Mesendoderm (in vitro differentiated cells): ENCODE measurements at regions not wholly inside any gene's neighbourhood (a gene's known extent, or its start where the extent isn't known, plus 50 kb on each side); places are given as distances from the start of the nearest gene placed in this dataset.
"Not testable (repeated sequence)": the region's sequence is repeated elsewhere in the genome, so short reads cannot be mapped to it uniquely, and the experiment has no call there.

Experiments
- DNase-seq: peaks from one replicate; pipeline ENCODE4 v3.0.0; 2013
- H2AK5ac ChIP-seq: 2 replicates; pipeline ENCODE4 v1.6.1; 2013; ENCODE audit warnings: low read length, inconsistent platforms
- H2BK120ac ChIP-seq: 2 replicates; pipeline ENCODE4 v1.6.1; 2013; ENCODE audit warnings: low read depth, mild to moderate bottlenecking, low read length, moderate library complexity, mixed read lengths
- H2BK15ac ChIP-seq: replicated peaks from 2 replicates; pipeline ENCODE4 v1.6.1; 2013; ENCODE audit warnings: low read depth, mild to moderate bottlenecking, moderate library complexity
- H2BK5ac ChIP-seq: 2 replicates; pipeline ENCODE4 v1.6.1; 2013; ENCODE audit warnings: low read length, inconsistent platforms
- H3K18ac ChIP-seq: 2 replicates; pipeline ENCODE4 v1.6.1; 2013; ENCODE audit warnings: mild to moderate bottlenecking, low read length, mixed read lengths
- H3K23ac ChIP-seq: one replicate; pipeline ENCODE4 v1.6.1; 2013; ENCODE audit warnings: low read length
- H3K27ac ChIP-seq: 2 replicates; pipeline ENCODE4 v1.5.1; 2013; ENCODE audit warnings: low read depth, mild to moderate bottlenecking, inconsistent platforms, low read length, moderate library complexity
- H3K27me3 ChIP-seq: 2 replicates; pipeline ENCODE4 v1.6.1; 2013; ENCODE audit warnings: low read length, control low read depth, mild to moderate bottlenecking, inconsistent platforms; ENCODE audit not compliant: insufficient read depth, poor library complexity
- H3K36me3 ChIP-seq: 2 replicates; pipeline ENCODE4 v1.6.1; 2013; ENCODE audit warnings: low read length, inconsistent platforms; ENCODE audit not compliant: control insufficient read depth, insufficient read depth
- H3K4ac ChIP-seq: one replicate; pipeline ENCODE4 v1.6.1; 2013; ENCODE audit warnings: low read depth, mild to moderate bottlenecking, low read length, moderate library complexity
- H3K4me1 ChIP-seq: 2 replicates; pipeline ENCODE4 v1.6.1; 2013; ENCODE audit warnings: low read depth, low read length, inconsistent platforms; ENCODE audit not compliant: control insufficient read depth
- H3K4me2 ChIP-seq: 2 replicates; pipeline ENCODE4 v1.6.1; 2013; ENCODE audit warnings: low read length
- H3K4me3 ChIP-seq: 2 replicates; pipeline ENCODE4 v1.5.1; 2013; ENCODE audit warnings: mild to moderate bottlenecking, low read length
- H3K56ac ChIP-seq: one replicate; pipeline ENCODE4 v1.6.1; 2013; ENCODE audit warnings: low read length
- H3K79me1 ChIP-seq: 2 replicates; pipeline ENCODE4 v1.6.1; 2013; ENCODE audit warnings: low read length, inconsistent platforms
- H3K79me2 ChIP-seq: 2 replicates; pipeline ENCODE4 v1.6.1; 2013; ENCODE audit warnings: mild to moderate bottlenecking, low read length; ENCODE audit not compliant: control insufficient read depth, insufficient read depth
- H3K9ac ChIP-seq: 2 replicates; pipeline ENCODE4 v1.6.1; 2013; ENCODE audit warnings: low read length, inconsistent platforms
- H4K5ac ChIP-seq: one replicate; pipeline ENCODE4 v1.6.1; 2013; ENCODE audit warnings: low read length
- H4K8ac ChIP-seq: one replicate; pipeline ENCODE4 v1.6.1; 2013; ENCODE audit warnings: low read depth, mild to moderate bottlenecking, control low read depth, low read length, moderate library complexity
- WGBS: extraction: QIAGEN DNeasy Blood & Tissue Kit; methylation state at CpG from one replicate; pipeline ENCODE4 v1.1.7; 2013; ENCODE audit warnings: low lambda C conversion rate, missing lambda C conversion rate; ENCODE audit not compliant: insufficient coverage; ENCODE audit errors: extremely low coverage; 5-methylcytosine and 5-hydroxymethylcytosine counted together

- WGBS = no CpG with 5 or more reads among the region's 1 CpG
- no peaks in the 10 kb centered on the region for H3K79me1 ChIP-seq
- H2BK5ac ChIP-seq = no peak overlapping the region
- no peak overlapping the region for H2BK15ac ChIP-seq
- H3K4me2 ChIP-seq = no peak overlapping the region
- no peak overlapping the region for H3K27ac ChIP-seq
- DNase-seq = peak; percentile 10
- no peak overlapping the region for H4K5ac ChIP-seq
- no peaks in the 10 kb centered on the region for H3K27me3 ChIP-seq
- no peak overlapping the region for H3K4me3 ChIP-seq
- H3K23ac ChIP-seq = no peak overlapping the region
- H3K4me1 ChIP-seq = no peaks in the 10 kb centered on the region
- no peak overlapping the region for H2AK5ac ChIP-seq
- no peaks in the 10 kb centered on the region for H3K36me3 ChIP-seq
- no peak overlapping the region for H4K8ac ChIP-seq
- no peak overlapping the region for H3K18ac ChIP-seq
- no peak overlapping the region for H3K56ac ChIP-seq
- no peak overlapping the region for H2BK120ac ChIP-seq
- no peaks in the 10 kb centered on the region for H3K79me2 ChIP-seq
- H3K4ac ChIP-seq = no peak overlapping the region
- H3K9ac ChIP-seq = no peak overlapping the region
Observed at GRCh38 chr16:65312071-65312470, 190.2 kb upstream of the CDH11 start.

- H3K18ac ChIP-seq, H3K79me2 ChIP-seq, H4K8ac ChIP-seq, H2BK15ac ChIP-seq, H4K5ac ChIP-seq, H3K9ac ChIP-seq, H3K27ac ChIP-seq, DNase-seq, H2BK5ac ChIP-seq, H3K4me3 ChIP-seq, H2BK120ac ChIP-seq, H3K56ac ChIP-seq, H3K4ac ChIP-seq, H3K79me1 ChIP-seq, H3K4me2 ChIP-seq, H3K27me3 ChIP-seq, H3K4me1 ChIP-seq, H2AK5ac ChIP-seq, H3K36me3 ChIP-seq, H3K23ac ChIP-seq: not testable (repeated sequence)
- WGBS = no CpG with 5 or more reads among the region's 1 CpG
Observed at GRCh38 chr16:65310491-65310890, 188.6 kb upstream of the CDH11 start.

- no peak overlapping the region for H2AK5ac ChIP-seq
- no peak overlapping the region for H3K27ac ChIP-seq
Observed at GRCh38 chr16:65309354-65309753, 187.5 kb upstream of the CDH11 start.

GRCh38 chr16:65308506-65308905 is 186.6 kb upstream of the CDH11 start:
- H2BK15ac ChIP-seq = no peak overlapping the region
- H4K8ac ChIP-seq = no peak overlapping the region
- no peak overlapping the region for H3K4ac ChIP-seq
- no peak overlapping the region for H2AK5ac ChIP-seq
- no peaks in the 10 kb centered on the region for H3K79me2 ChIP-seq
- no peaks in the 10 kb centered on the region for H3K36me3 ChIP-seq
- no peaks in the 10 kb centered on the region for H3K27me3 ChIP-seq
- no CpG with 5 or more reads among the region's 2 CpGs for WGBS
- no peak overlapping the region for H3K56ac ChIP-seq
- H3K79me1 ChIP-seq = no peaks in the 10 kb centered on the region
- H3K4me3 ChIP-seq = no peak overlapping the region
- H3K27ac ChIP-seq = no peak overlapping the region
- H2BK5ac ChIP-seq = no peak overlapping the region
- no peak overlapping the region for H4K5ac ChIP-seq
- H3K18ac ChIP-seq = no peak overlapping the region
- H3K4me2 ChIP-seq = no peak overlapping the region
- no peak overlapping the region for H2BK120ac ChIP-seq
- no peaks in the 10 kb centered on the region for H3K4me1 ChIP-seq
- H3K9ac ChIP-seq = no peak overlapping the region
- no peak overlapping the region for H3K23ac ChIP-seq
- DNase-seq = no peak

More at GRCh38 chr16:65309354-65309753, 187.5 kb upstream of the CDH11 start:
- Histone ChIP-seq H3K4me1 (no peaks in the 10 kb centered on the region), H3K56ac (no peak overlapping the region), H3K23ac (no peak overlapping the region), H2BK5ac (no peak overlapping the region), H4K5ac (no peak overlapping the region), H3K18ac (no peak overlapping the region), H3K9ac (no peak overlapping the region), H3K4me3 (no peak overlapping the region), H4K8ac (no peak overlapping the region), H3K36me3 (no peaks in the 10 kb centered on the region), H3K79me2 (no peaks in the 10 kb centered on the region), H3K4me2 (no peak overlapping the region), H2BK15ac (no peak overlapping the region), H3K4ac (no peak overlapping the region), H3K27me3 (no peaks in the 10 kb centered on the region), H3K79me1 (no peaks in the 10 kb centered on the region), H2BK120ac (no peak overlapping the region)
- no CpG with 5 or more reads among the region's 4 CpGs for WGBS
- no peak for DNase-seq

- WGBS = no CpG with 5 or more reads among the region's 5 CpGs
- H3K27ac ChIP-seq = no peak overlapping the region
- no peak overlapping the region for H3K9ac ChIP-seq
Observed at GRCh38 chr16:65307286-65307685, 185.4 kb upstream of the CDH11 start.

GRCh38 chr16:65306722-65307121 is 184.9 kb upstream of the CDH11 start:
- H3K18ac ChIP-seq = no peak overlapping the region
- no peak overlapping the region for H3K4me3 ChIP-seq
- H4K8ac ChIP-seq = no peak overlapping the region
- H4K5ac ChIP-seq = no peak overlapping the region
- no peaks in the 10 kb centered on the region for H3K79me1 ChIP-seq
- no peak overlapping the region for H3K9ac ChIP-seq
- peak; percentile 34 for DNase-seq
- H3K27me3 ChIP-seq = no peaks in the 10 kb centered on the region
- WGBS = no CpG with 5 or more reads among the region's 2 CpGs
- H2BK5ac ChIP-seq = no peak overlapping the region
- no peak overlapping the region for H2AK5ac ChIP-seq
- no peak overlapping the region for H3K27ac ChIP-seq
- no peak overlapping the region for H3K4me2 ChIP-seq
- no peak overlapping the region for H2BK15ac ChIP-seq
- no peaks in the 10 kb centered on the region for H3K4me1 ChIP-seq
- H3K36me3 ChIP-seq = no peaks in the 10 kb centered on the region
- H3K4ac ChIP-seq = no peak overlapping the region
- no peak overlapping the region for H2BK120ac ChIP-seq
- no peak overlapping the region for H3K23ac ChIP-seq
- no peak overlapping the region for H3K56ac ChIP-seq
- H3K79me2 ChIP-seq = no peaks in the 10 kb centered on the region

More at GRCh38 chr16:65307286-65307685, 185.4 kb upstream of the CDH11 start:
- Histone ChIP-seq H2BK120ac (no peak overlapping the region), H3K18ac (no peak overlapping the region), H3K4me3 (no peak overlapping the region), H4K5ac (no peak overlapping the region), H3K36me3 (no peaks in the 10 kb centered on the region), H3K79me1 (no peaks in the 10 kb centered on the region), H3K4me1 (no peaks in the 10 kb centered on the region), H3K56ac (no peak overlapping the region), H3K79me2 (no peaks in the 10 kb centered on the region), H3K23ac (no peak overlapping the region), H3K4me2 (no peak overlapping the region), H3K27me3 (no peaks in the 10 kb centered on the region), H4K8ac (no peak overlapping the region), H2BK5ac (no peak overlapping the region), H2AK5ac (no peak overlapping the region), H2BK15ac (no peak overlapping the region), H3K4ac (no peak overlapping the region)
- DNase-seq = no peak
